ENCODE measurements at regions not wholly inside any gene's neighbourhood (a gene's known extent, or its start where the extent isn't known, plus 50 kb on each side); places are given as distances from the start of the nearest gene placed in this dataset.
A peak's percentile ranks its signal among the peaks of the same experiment; 100 is the strongest.

- H3K4me3 ChIP-seq (replicated peaks in 1 of 2; ENCODE audit: low read depth in 2 of 2, low read length in 2 of 2), result no peak overlapping the region
- no peak for TF ChIP-seq CTCF (IDR thresholded peaks at IDR 0.05; ENCODE audit: low read depth, low read length)
- no peak for DNase-seq (ENCODE audit: low read depth in 2 of 2)
Measured at GRCh38 chr10:43803791-43804190, 155.1 kb upstream of the ZNF32 start.

GRCh38 chr10:43802988-43803696, 154.5 kb upstream of the ZNF32 start:
- no peak for TF ChIP-seq CTCF (IDR thresholded peaks at IDR 0.05; ENCODE audit: low read depth, low read length)
- H3K4me3 ChIP-seq (replicated peaks in 1 of 2; ENCODE audit: low read depth in 2 of 2, low read length in 2 of 2), result no peak overlapping the region
- no peak for DNase-seq (ENCODE audit: low read depth in 2 of 2)

GRCh38 chr10:43801626-43802025, 152.9 kb upstream of the ZNF32 start:
- no peak for DNase-seq (ENCODE audit: low read depth in 2 of 2)
- TF ChIP-seq CTCF (IDR thresholded peaks at IDR 0.05; ENCODE audit: low read depth, low read length), result no peak

GRCh38 chr10:43801140-43801539, 152.5 kb upstream of the ZNF32 start:
- TF ChIP-seq CTCF (IDR thresholded peaks at IDR 0.05; ENCODE audit: low read depth, low read length), result no peak
- no peak overlapping the region for H3K4me3 ChIP-seq (replicated peaks in 1 of 2; ENCODE audit: low read depth in 2 of 2, low read length in 2 of 2)
- peak; percentile 31 to 39 for DNase-seq (ENCODE audit: low read depth in 2 of 2)

More at GRCh38 chr10:43801626-43802025, 152.9 kb upstream of the ZNF32 start:
- H3K4me3 ChIP-seq (replicated peaks in 1 of 2; ENCODE audit: low read depth in 2 of 2, low read length in 2 of 2), result no peak overlapping the region

- H3K4me3 ChIP-seq (replicated peaks in 1 of 2; ENCODE audit: low read depth in 2 of 2, low read length in 2 of 2), result no peak overlapping the region
- no peak for DNase-seq (ENCODE audit: low read depth in 2 of 2)
- no peak for TF ChIP-seq CTCF (IDR thresholded peaks at IDR 0.05; ENCODE audit: low read depth, low read length)
Measured at GRCh38 chr10:43796781-43797180, 148.1 kb upstream of the ZNF32 start.

- no peak for DNase-seq (ENCODE audit: low read depth in 2 of 2)
- no peak overlapping the region for H3K4me3 ChIP-seq (replicated peaks in 1 of 2; ENCODE audit: low read depth in 2 of 2, low read length in 2 of 2)
- no peak for TF ChIP-seq CTCF (IDR thresholded peaks at IDR 0.05; ENCODE audit: low read depth, low read length)
Measured at GRCh38 chr10:43795639-43796038, 147.0 kb upstream of the ZNF32 start.

- H3K4me3 ChIP-seq (replicated peaks in 1 of 2; ENCODE audit: low read depth in 2 of 2, low read length in 2 of 2), result no peak overlapping the region
- no peak for DNase-seq (ENCODE audit: low read depth in 2 of 2)
- TF ChIP-seq CTCF (IDR thresholded peaks at IDR 0.05; ENCODE audit: low read depth, low read length), result no peak
Measured at GRCh38 chr10:43795093-43795492, 146.4 kb upstream of the ZNF32 start.

All from cardiac fibroblast (primary cell).